GM10266 (cell line): ENCODE measurements at regions not wholly inside any gene's neighbourhood (a gene's known extent, or its start where the extent isn't known, plus 50 kb on each side); places are given as distances from the start of the nearest gene placed in this dataset.

Experiments
- DNase-seq: peaks from one replicate; pipeline ENCODE4 v3.0.0; 2012; ENCODE audit errors: extremely low spot score
- CTCF ChIP-seq: IDR thresholded peaks from 2 replicates; pipeline ENCODE4 v1.5.1; 2012; ENCODE audit warnings: mild to moderate bottlenecking, low read depth; ENCODE audit not compliant: control insufficient read depth, insufficient read depth; ENCODE audit errors: missing control alignments

- TF ChIP-seq CTCF: no peak
- no peak for DNase-seq
Measured at GRCh38 chr1:101152633-101153032, 84.2 kb upstream of the S1PR1 start.

GRCh38 chr1:101151286-101151685 is 85.5 kb upstream of the S1PR1 start:
- DNase-seq: no peak

GRCh38 chr1:101150670-101151069 is 86.1 kb upstream of the S1PR1 start:
- TF ChIP-seq CTCF: no peak

More at GRCh38 chr1:101151286-101151685, 85.5 kb upstream of the S1PR1 start:
- no peak for TF ChIP-seq CTCF

GRCh38 chr1:101150266-101150665 is 86.6 kb upstream of the S1PR1 start:
- no peak for DNase-seq
- TF ChIP-seq CTCF: no peak

More at GRCh38 chr1:101150670-101151069, 86.1 kb upstream of the S1PR1 start:
- DNase-seq: no peak

- no peak for DNase-seq
- TF ChIP-seq CTCF: no peak
Measured at GRCh38 chr1:101148980-101149379, 87.8 kb upstream of the S1PR1 start.

- no peak for DNase-seq
- TF ChIP-seq CTCF: no peak
Measured at GRCh38 chr1:101147381-101147780, 89.4 kb upstream of the S1PR1 start.

- no peak for DNase-seq
- no peak for TF ChIP-seq CTCF
Measured at GRCh38 chr1:101145449-101145820, 91.4 kb upstream of the S1PR1 start.
